Neural crest cell (in vitro differentiated cells): ENCODE measurements at regions not wholly inside any gene's neighbourhood (a gene's known extent, or its start where the extent isn't known, plus 50 kb on each side); places are given as distances from the start of the nearest gene placed in this dataset.

Experiments used
- DNase-seq: peaks from one replicate; pipeline ENCODE4 v3.0.0; 2021; ENCODE audit warnings: low read depth, mixed read lengths, low spot score
- H3K27ac Mint-ChIP-seq: one replicate; pipeline ENCODE4 v1.8.0; 2021; ENCODE audit warnings: mild to moderate bottlenecking, mixed read lengths; ENCODE audit not compliant: unreplicated experiment
- H3K27me3 Mint-ChIP-seq: 2 replicates; pipeline ENCODE4 v1.8.0; 2021; ENCODE audit warnings: low read depth, mild to moderate bottlenecking, mixed read lengths
- H3K36me3 Mint-ChIP-seq: 2 replicates; pipeline ENCODE4 v1.8.0; 2021; ENCODE audit warnings: low read depth, mild to moderate bottlenecking, mixed read lengths
- H3K4me1 Mint-ChIP-seq: 2 replicates; pipeline ENCODE4 v1.8.0; 2021; ENCODE audit warnings: mixed read lengths
- H3K4me3 Mint-ChIP-seq: one replicate; pipeline ENCODE4 v1.8.0; 2021; ENCODE audit warnings: mild to moderate bottlenecking, mixed read lengths
- H3K9me3 Mint-ChIP-seq: 2 replicates; pipeline ENCODE4 v1.8.0; 2021; ENCODE audit warnings: mixed read lengths
- TF ChIP-seq, protein P1 (sequence below): fragments of 200-600 bp; sonication (generic); conservative IDR thresholded peaks from 2 replicates; pipeline ENCODE4 v1.5.0; 2021; ENCODE audit warnings: antibody characterized with exemption, mild to moderate bottlenecking

GRCh38 chr7:124989911-124990310, 60.3 kb upstream of the POT1 start:
- no peaks in the 10 kb centered on the region for H3K9me3 Mint-ChIP-seq
- no peaks in the 10 kb centered on the region for H3K27me3 Mint-ChIP-seq
- no peak overlapping the region for H3K4me3 Mint-ChIP-seq
- TF ChIP-seq, protein P1, sequence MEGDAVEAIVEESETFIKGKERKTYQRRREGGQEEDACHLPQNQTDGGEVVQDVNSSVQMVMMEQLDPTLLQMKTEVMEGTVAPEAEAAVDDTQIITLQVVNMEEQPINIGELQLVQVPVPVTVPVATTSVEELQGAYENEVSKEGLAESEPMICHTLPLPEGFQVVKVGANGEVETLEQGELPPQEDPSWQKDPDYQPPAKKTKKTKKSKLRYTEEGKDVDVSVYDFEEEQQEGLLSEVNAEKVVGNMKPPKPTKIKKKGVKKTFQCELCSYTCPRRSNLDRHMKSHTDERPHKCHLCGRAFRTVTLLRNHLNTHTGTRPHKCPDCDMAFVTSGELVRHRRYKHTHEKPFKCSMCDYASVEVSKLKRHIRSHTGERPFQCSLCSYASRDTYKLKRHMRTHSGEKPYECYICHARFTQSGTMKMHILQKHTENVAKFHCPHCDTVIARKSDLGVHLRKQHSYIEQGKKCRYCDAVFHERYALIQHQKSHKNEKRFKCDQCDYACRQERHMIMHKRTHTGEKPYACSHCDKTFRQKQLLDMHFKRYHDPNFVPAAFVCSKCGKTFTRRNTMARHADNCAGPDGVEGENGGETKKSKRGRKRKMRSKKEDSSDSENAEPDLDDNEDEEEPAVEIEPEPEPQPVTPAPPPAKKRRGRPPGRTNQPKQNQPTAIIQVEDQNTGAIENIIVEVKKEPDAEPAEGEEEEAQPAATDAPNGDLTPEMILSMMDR: no peak
- no peaks in the 10 kb centered on the region for H3K4me1 Mint-ChIP-seq
- DNase-seq: no peak
- no peak overlapping the region for H3K27ac Mint-ChIP-seq
- no peaks in the 10 kb centered on the region for H3K36me3 Mint-ChIP-seq
